Neural progenitor cell (in vitro differentiated cells): ENCODE measurements at regions not wholly inside any gene's neighbourhood (a gene's known extent, or its start where the extent isn't known, plus 50 kb on each side); places are given as distances from the start of the nearest gene placed in this dataset.

ENCODE experiments used
- DNase-seq: peaks from one replicate; pipeline ENCODE4 v3.0.0-alpha.2; 2016; ENCODE audit warnings: low spot score
- H2AFZ ChIP-seq: fragments of 200-600 bp; sonication (generic); replicated peaks from 2 replicates; pipeline ENCODE4 v1.6.1; 2016; ENCODE audit warnings: antibody characterized with exemption
- H3F3A ChIP-seq: fragments of 200-600 bp; sonication (generic); 2 replicates; pipeline ENCODE4 v1.6.1; 2016; ENCODE audit warnings: antibody characterized with exemption, low read depth
- H3K27ac ChIP-seq: fragments of 200-600 bp; sonication (generic); 2 replicates; pipeline ENCODE4 v1.5.1; 2016; ENCODE audit warnings: mild to moderate bottlenecking
- H3K27me3 ChIP-seq: fragments of 200-600 bp; sonication (generic); 2 replicates; pipeline ENCODE4 v1.6.1; 2016; ENCODE audit warnings: mild to moderate bottlenecking, moderate library complexity
- H3K36me3 ChIP-seq: fragments of 200-600 bp; sonication (generic); 2 replicates; pipeline ENCODE4 v1.5.1; 2016
- H3K4me1 ChIP-seq: fragments of 200-600 bp; sonication (generic); 2 replicates; pipeline ENCODE4 v1.6.1; 2016; ENCODE audit warnings: mixed run types
- H3K4me2 ChIP-seq: fragments of 200-600 bp; sonication (generic); 2 replicates; pipeline ENCODE4 v1.6.1; 2016
- H3K4me3 ChIP-seq: fragments of 200-600 bp; sonication (generic); 2 replicates; pipeline ENCODE4 v1.5.1; 2016
- H3K79me2 ChIP-seq: fragments of 200-600 bp; sonication (generic); 2 replicates; pipeline ENCODE4 v1.6.1; 2016; ENCODE audit warnings: low read depth
- H3K9ac ChIP-seq: fragments of 200-600 bp; sonication (generic); 2 replicates; pipeline ENCODE4 v1.6.1; 2016
- H3K9me3 ChIP-seq: fragments of 200-600 bp; sonication (generic); 2 replicates; pipeline ENCODE4 v1.5.1; 2016; ENCODE audit warnings: low read depth
- H4K20me1 ChIP-seq: fragments of 200-600 bp; sonication (generic); 2 replicates; pipeline ENCODE4 v1.6.1; 2016; ENCODE audit warnings: low read depth
- H3K27ac Mint-ChIP-seq: 3 replicates; pipeline ENCODE4 v1.8.0; 2021; ENCODE audit warnings: mixed read lengths
- H3K27me3 Mint-ChIP-seq: 2 replicates; pipeline ENCODE4 v1.8.0; 2022; ENCODE audit warnings: low read depth, mild to moderate bottlenecking, inconsistent platforms, moderate library complexity, mixed read lengths; ENCODE audit not compliant: insufficient read depth
- H3K36me3 Mint-ChIP-seq: 3 replicates; pipeline ENCODE4 v1.8.0; 2021; ENCODE audit warnings: mixed read lengths
- H3K4me1 Mint-ChIP-seq: 3 replicates; pipeline ENCODE4 v1.8.0; 2021; ENCODE audit warnings: mixed read lengths
- H3K4me3 Mint-ChIP-seq: 3 replicates; pipeline ENCODE4 v1.8.0; 2021; ENCODE audit warnings: mild to moderate bottlenecking, moderate library complexity, mixed read lengths
- H3K9me3 Mint-ChIP-seq: 3 replicates; pipeline ENCODE4 v1.8.0; 2020; ENCODE audit warnings: mixed read lengths
- EZH2 ChIP-seq: fragments of 200-600 bp; sonication (generic); IDR thresholded peaks from 2 replicates; pipeline ENCODE4 v1.6.1; 2017; ENCODE audit warnings: antibody characterized with exemption, mild to moderate bottlenecking, moderate library complexity
- EZH2phosphoT487 ChIP-seq: fragments of 200-600 bp; sonication (generic); IDR thresholded peaks from 2 replicates; pipeline ENCODE4 v1.6.1; 2017; ENCODE audit warnings: antibody characterized with exemption
- TF ChIP-seq, protein P1 (sequence below): fragments of 200-600 bp; sonication (generic); IDR thresholded peaks from 2 replicates; pipeline ENCODE4 v1.5.1; 2017; ENCODE audit warnings: antibody characterized with exemption, mild to moderate bottlenecking

GRCh38 chr4:160510928-160511327 is 1408.0 kb downstream of the RAPGEF2 start:
- Histone ChIP-seq H2AFZ (no peak overlapping the region), H3K27ac (no peak overlapping the region), H3K27me3 (no peaks in the 10 kb centered on the region), H3K36me3 (no peaks in the 10 kb centered on the region), H3F3A (no peaks in the 10 kb centered on the region), H3K4me3 (no peak overlapping the region), H3K79me2 (no peaks in the 10 kb centered on the region), H3K4me1 (no peaks in the 10 kb centered on the region), H3K9me3 (no peaks in the 10 kb centered on the region), H3K4me2 (no peak overlapping the region), H4K20me1 (no peaks in the 10 kb centered on the region), H3K9ac (no peak overlapping the region)
- H3K9me3 Mint-ChIP-seq, result no peaks in the 10 kb centered on the region
- TF ChIP-seq, protein P1, sequence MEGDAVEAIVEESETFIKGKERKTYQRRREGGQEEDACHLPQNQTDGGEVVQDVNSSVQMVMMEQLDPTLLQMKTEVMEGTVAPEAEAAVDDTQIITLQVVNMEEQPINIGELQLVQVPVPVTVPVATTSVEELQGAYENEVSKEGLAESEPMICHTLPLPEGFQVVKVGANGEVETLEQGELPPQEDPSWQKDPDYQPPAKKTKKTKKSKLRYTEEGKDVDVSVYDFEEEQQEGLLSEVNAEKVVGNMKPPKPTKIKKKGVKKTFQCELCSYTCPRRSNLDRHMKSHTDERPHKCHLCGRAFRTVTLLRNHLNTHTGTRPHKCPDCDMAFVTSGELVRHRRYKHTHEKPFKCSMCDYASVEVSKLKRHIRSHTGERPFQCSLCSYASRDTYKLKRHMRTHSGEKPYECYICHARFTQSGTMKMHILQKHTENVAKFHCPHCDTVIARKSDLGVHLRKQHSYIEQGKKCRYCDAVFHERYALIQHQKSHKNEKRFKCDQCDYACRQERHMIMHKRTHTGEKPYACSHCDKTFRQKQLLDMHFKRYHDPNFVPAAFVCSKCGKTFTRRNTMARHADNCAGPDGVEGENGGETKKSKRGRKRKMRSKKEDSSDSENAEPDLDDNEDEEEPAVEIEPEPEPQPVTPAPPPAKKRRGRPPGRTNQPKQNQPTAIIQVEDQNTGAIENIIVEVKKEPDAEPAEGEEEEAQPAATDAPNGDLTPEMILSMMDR, result no peak
- no peak for TF ChIP-seq EZH2phosphoT487
- no peak for TF ChIP-seq EZH2
- no peak overlapping the region for H3K4me3 Mint-ChIP-seq
- DNase-seq, result no peak
- no peaks in the 10 kb centered on the region for H3K4me1 Mint-ChIP-seq
- no peak overlapping the region for H3K27ac Mint-ChIP-seq
- no peaks in the 10 kb centered on the region for H3K27me3 Mint-ChIP-seq
- H3K36me3 Mint-ChIP-seq, result no peaks in the 10 kb centered on the region

DNA sequence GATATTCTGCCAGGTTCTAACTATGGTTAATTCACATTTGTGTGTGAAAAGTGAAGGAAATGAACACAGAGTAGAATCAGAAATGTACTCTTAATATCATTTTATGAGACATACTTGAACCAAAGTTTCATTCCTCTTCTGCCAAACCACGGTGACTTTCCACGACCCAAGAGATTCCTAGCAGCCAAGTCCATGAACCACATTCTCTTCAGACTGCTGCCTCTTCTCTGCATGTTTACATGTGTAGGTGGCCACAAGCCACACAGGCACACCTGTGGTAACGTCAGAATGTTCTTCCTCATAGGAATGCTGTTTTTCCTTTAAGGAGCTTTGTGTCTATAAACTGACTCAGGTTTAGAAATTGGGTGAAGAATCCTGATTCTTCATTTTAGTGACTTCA is 1411.2 kb downstream of the RAPGEF2 start:
- TF ChIP-seq EZH2 (no peak), EZH2phosphoT487 (no peak)
- TF ChIP-seq, protein P1, result no peak
- no peak overlapping the region for H3K4me3 ChIP-seq

DNA sequence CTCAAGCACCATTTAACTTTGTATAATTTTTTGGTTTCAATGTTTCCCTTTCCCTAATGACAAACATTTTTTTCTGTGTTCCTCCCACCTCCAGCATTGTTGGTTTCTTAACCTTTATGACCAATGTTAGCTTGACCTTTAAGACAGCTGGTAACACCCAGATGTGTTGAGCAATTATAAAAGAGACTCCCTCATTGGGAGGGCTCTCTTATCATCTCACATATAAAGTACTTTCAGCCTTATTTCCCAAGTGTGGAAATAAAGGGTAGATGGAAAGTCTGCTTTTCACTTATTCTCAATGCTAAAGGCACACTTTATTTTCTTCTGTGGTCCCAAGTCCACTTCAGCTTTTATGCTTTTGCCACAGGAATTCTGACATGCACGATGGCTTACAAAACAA is 1420.4 kb downstream of the RAPGEF2 start:
- TF ChIP-seq EZH2phosphoT487 (no peak), EZH2 (no peak)
- TF ChIP-seq, protein P1, result no peak
- Histone ChIP-seq H3F3A (no peaks in the 10 kb centered on the region), H3K4me1 (no peaks in the 10 kb centered on the region), H3K4me2 (no peak overlapping the region), H3K36me3 (no peaks in the 10 kb centered on the region), H3K4me3 (no peak overlapping the region), H3K9me3 (no peaks in the 10 kb centered on the region), H3K27ac (no peak overlapping the region), H2AFZ (no peak overlapping the region), H3K27me3 (no peaks in the 10 kb centered on the region), H3K9ac (no peak overlapping the region), H4K20me1 (no peaks in the 10 kb centered on the region), H3K79me2 (no peaks in the 10 kb centered on the region)
- Mint-ChIP-seq H3K9me3 (no peaks in the 10 kb centered on the region), H3K27ac (no peak overlapping the region), H3K27me3 (no peaks in the 10 kb centered on the region), H3K4me3 (no peak overlapping the region), H3K4me1 (no peaks in the 10 kb centered on the region), H3K36me3 (no peaks in the 10 kb centered on the region)
- no peak for DNase-seq

More for the DNA sequence above, 1411.2 kb downstream of the RAPGEF2 start:
- Histone ChIP-seq H3K79me2 (no peaks in the 10 kb centered on the region), H3K9me3 (no peaks in the 10 kb centered on the region), H4K20me1 (no peaks in the 10 kb centered on the region), H3K27ac (no peak overlapping the region), H3K4me2 (no peak overlapping the region), H3K27me3 (no peaks in the 10 kb centered on the region), H3K4me1 (no peaks in the 10 kb centered on the region), H3K9ac (no peak overlapping the region), H3K36me3 (no peaks in the 10 kb centered on the region), H3F3A (no peaks in the 10 kb centered on the region), H2AFZ (no peak overlapping the region)
- Mint-ChIP-seq H3K27me3 (peaks cover 2% of the 10 kb centered on the region), H3K4me3 (no peak overlapping the region), H3K27ac (no peak overlapping the region), H3K36me3 (no peaks in the 10 kb centered on the region), H3K4me1 (no peaks in the 10 kb centered on the region), H3K9me3 (no peaks in the 10 kb centered on the region)
- no peak for DNase-seq

GRCh38 chr4:160537681-160538080 is 1434.8 kb downstream of the RAPGEF2 start:
- no peak overlapping the region for H3K4me3 ChIP-seq
- H3K27ac Mint-ChIP-seq, result no peak overlapping the region
- no peaks in the 10 kb centered on the region for H3K4me1 Mint-ChIP-seq
- H3K36me3 ChIP-seq, result no peaks in the 10 kb centered on the region
- no peaks in the 10 kb centered on the region for H3K27me3 Mint-ChIP-seq
- H3K9me3 Mint-ChIP-seq, result no peaks in the 10 kb centered on the region
- no peaks in the 10 kb centered on the region for H3K27me3 ChIP-seq
- H3K9ac ChIP-seq, result no peak overlapping the region
- no peak for DNase-seq
- no peak overlapping the region for H3K27ac ChIP-seq
- H3K36me3 Mint-ChIP-seq, result no peaks in the 10 kb centered on the region
- no peak overlapping the region for H3K4me3 Mint-ChIP-seq
- no peaks in the 10 kb centered on the region for H3F3A ChIP-seq
- no peaks in the 10 kb centered on the region for H3K79me2 ChIP-seq
- H2AFZ ChIP-seq, result no peak overlapping the region
- H3K4me2 ChIP-seq, result no peak overlapping the region
- TF ChIP-seq EZH2phosphoT487 (no peak), EZH2 (no peak)
- TF ChIP-seq, protein P1, result no peak
- H3K9me3 ChIP-seq, result no peaks in the 10 kb centered on the region
- no peaks in the 10 kb centered on the region for H3K4me1 ChIP-seq
- H4K20me1 ChIP-seq, result no peaks in the 10 kb centered on the region
